H9 (cell line): ENCODE measurements at regions not wholly inside any gene's neighbourhood (a gene's known extent, or its start where the extent isn't known, plus 50 kb on each side); places are given as distances from the start of the nearest gene placed in this dataset.

Experiments used
- DNase-seq: peaks from one replicate; pipeline ENCODE4 v3.0.0-alpha.2; 2017
- H2AFZ ChIP-seq: one replicate; pipeline ENCODE4 v1.6.1; 2013; ENCODE audit warnings: mild to moderate bottlenecking, low read length, control low read depth, moderate library complexity
- H2AK5ac ChIP-seq: 2 replicates; pipeline ENCODE4 v1.6.1; 2013; ENCODE audit warnings: low read length, control low read depth, mixed read lengths; ENCODE audit not compliant: insufficient read length
- H2BK120ac ChIP-seq: one replicate; pipeline ENCODE4 v1.6.1; 2013; ENCODE audit warnings: low read depth, mild to moderate bottlenecking, low read length, control low read depth, inconsistent platforms; ENCODE audit not compliant: poor library complexity, severe bottlenecking
- H2BK12ac ChIP-seq: 2 replicates; pipeline ENCODE4 v1.6.1; 2013; ENCODE audit warnings: low read length, control low read depth, mixed read lengths, low read depth; ENCODE audit not compliant: insufficient read length
- H2BK15ac ChIP-seq: 2 replicates; pipeline ENCODE4 v1.6.1; 2013; ENCODE audit warnings: low read depth, low read length, control low read depth
- H2BK20ac ChIP-seq: one replicate; pipeline ENCODE4 v1.6.1; 2013; ENCODE audit warnings: low read depth, mild to moderate bottlenecking, low read length, control low read depth, inconsistent platforms; ENCODE audit not compliant: poor library complexity, severe bottlenecking
- H2BK5ac ChIP-seq: 2 replicates; pipeline ENCODE4 v1.6.1; 2013; ENCODE audit warnings: low read length, control low read depth, mixed read lengths; ENCODE audit not compliant: insufficient read length
- H3K14ac ChIP-seq: 2 replicates; pipeline ENCODE4 v1.6.1; 2013; ENCODE audit warnings: low read length, control low read depth; ENCODE audit not compliant: insufficient read depth
- H3K18ac ChIP-seq: 2 replicates; pipeline ENCODE4 v1.6.1; 2013; ENCODE audit warnings: low read depth, mild to moderate bottlenecking, mixed read lengths, low read length, control low read depth; ENCODE audit not compliant: insufficient read length
- H3K23ac ChIP-seq: 2 replicates; pipeline ENCODE4 v1.6.1; 2013; ENCODE audit warnings: low read length, control low read depth, mixed read lengths, low read depth; ENCODE audit not compliant: insufficient read length
- H3K23me2 ChIP-seq: 2 replicates; pipeline ENCODE4 v1.6.1; 2013; ENCODE audit warnings: low read depth, mild to moderate bottlenecking, mixed read lengths, low read length, control low read depth; ENCODE audit not compliant: insufficient read length, poor library complexity, severe bottlenecking
- H3K27ac ChIP-seq: 2 replicates; pipeline ENCODE4 v1.5.1; 2013; ENCODE audit warnings: low read length, control low read depth, mixed read lengths, low read depth; ENCODE audit not compliant: insufficient read length
- H3K27me3 ChIP-seq: 2 replicates; pipeline ENCODE4 v1.6.1; 2013; ENCODE audit warnings: low read length, control low read depth, inconsistent platforms; ENCODE audit not compliant: insufficient read depth
- H3K4ac ChIP-seq: 2 replicates; pipeline ENCODE4 v1.6.1; 2013; ENCODE audit warnings: low read depth, mild to moderate bottlenecking, control low read depth, inconsistent platforms, low read length, moderate library complexity
- H3K4me1 ChIP-seq: 2 replicates; pipeline ENCODE4 v1.6.1; 2013; ENCODE audit warnings: low read length, control low read depth, inconsistent platforms; ENCODE audit not compliant: insufficient read depth
- H3K4me2 ChIP-seq: 2 replicates; pipeline ENCODE4 v1.6.1; 2013; ENCODE audit warnings: low read length, control low read depth, mixed read lengths; ENCODE audit not compliant: insufficient read length, insufficient read depth
- H3K56ac ChIP-seq: 2 replicates; pipeline ENCODE4 v1.6.1; 2013; ENCODE audit warnings: low read depth, mild to moderate bottlenecking, mixed read lengths, low read length, control low read depth; ENCODE audit not compliant: insufficient read length
- H3K79me1 ChIP-seq: 2 replicates; pipeline ENCODE4 v1.6.1; 2013; ENCODE audit warnings: low read depth, mild to moderate bottlenecking, moderate library complexity, low read length, control low read depth, inconsistent platforms; ENCODE audit not compliant: insufficient read depth, poor library complexity, severe bottlenecking
- H3K79me2 ChIP-seq: 2 replicates; pipeline ENCODE4 v1.6.1; 2013; ENCODE audit warnings: low read length, control low read depth, inconsistent platforms; ENCODE audit not compliant: insufficient read depth
- H3K9ac ChIP-seq: 2 replicates; pipeline ENCODE4 v1.6.1; 2013; ENCODE audit warnings: low read length, control low read depth, mixed read lengths; ENCODE audit not compliant: insufficient read length; ENCODE audit errors: extremely low read depth
- H3K9me3 ChIP-seq: one replicate; pipeline ENCODE4 v1.6.1; 2013; ENCODE audit warnings: low read depth, low read length, inconsistent platforms; ENCODE audit not compliant: control insufficient read depth
- H3T11ph ChIP-seq: one replicate; pipeline ENCODE4 v1.6.1; 2013; ENCODE audit warnings: mild to moderate bottlenecking, low read length, control low read depth, inconsistent platforms
- H4K20me1 ChIP-seq: one replicate; pipeline ENCODE4 v1.6.1; 2013; ENCODE audit not compliant: control insufficient read depth, insufficient read length, insufficient read depth
- H4K5ac ChIP-seq: 2 replicates; pipeline ENCODE4 v1.6.1; 2013; ENCODE audit warnings: low read depth, mild to moderate bottlenecking, mixed read lengths, low read length, control low read depth; ENCODE audit not compliant: insufficient read length
- H4K8ac ChIP-seq: replicated peaks from 2 replicates; pipeline ENCODE4 v1.6.1; 2013; ENCODE audit warnings: low read length, control low read depth, mixed read lengths, low read depth; ENCODE audit not compliant: insufficient read length
- H4K91ac ChIP-seq: 2 replicates; pipeline ENCODE4 v1.6.1; 2013; ENCODE audit warnings: low read depth, mild to moderate bottlenecking, moderate library complexity, mixed read lengths, low read length, control low read depth; ENCODE audit not compliant: insufficient read length
- H3K27ac Mint-ChIP-seq, 3 experiments: 2 replicates in 2 of 3; 3 replicates in 1 of 3; pipeline ENCODE4 v1.8.0; 2020 to 2021; ENCODE audit warnings: mixed read lengths in 3 of 3, mild to moderate bottlenecking in 1 of 3, moderate library complexity in 1 of 3
- H3K27me3 Mint-ChIP-seq: 2 replicates; pipeline ENCODE4 v1.8.0; 2021; ENCODE audit warnings: low read depth, mild to moderate bottlenecking, moderate library complexity, mixed read lengths
- H3K36me3 Mint-ChIP-seq, 3 experiments: 2 replicates in 2 of 3; 3 replicates in 1 of 3; pipeline ENCODE4 v1.8.0; 2020 to 2021; ENCODE audit warnings: low read depth in 3 of 3, mixed read lengths in 3 of 3; ENCODE audit not compliant: insufficient read depth in 1 of 3
- H3K4me1 Mint-ChIP-seq, 2 experiments: 2 replicates each; pipeline ENCODE4 v1.8.0; 2020; ENCODE audit warnings: mixed read lengths in 2 of 2
- H3K4me3 Mint-ChIP-seq, 2 experiments: 2 replicates in 1 of 2; 3 replicates in 1 of 2; pipeline ENCODE4 v1.8.0; 2020 to 2021; ENCODE audit warnings: mild to moderate bottlenecking in 2 of 2, mixed read lengths in 2 of 2, moderate library complexity in 1 of 2
- H3K9me3 Mint-ChIP-seq, 2 experiments: 2 replicates in 1 of 2; 3 replicates in 1 of 2; pipeline ENCODE4 v1.8.0; 2020; ENCODE audit warnings: mild to moderate bottlenecking in 2 of 2, mixed read lengths in 2 of 2, moderate library complexity in 1 of 2
- WGBS: extraction: QIAGEN DNeasy Blood & Tissue Kit; methylation state at CpG from one replicate; pipeline ENCODE4 v1.1.7; 2013; ENCODE audit warnings: missing lambda C conversion rate, low lambda C conversion rate, mixed read lengths; ENCODE audit not compliant: insufficient read length; ENCODE audit errors: extremely low coverage; 5-methylcytosine and 5-hydroxymethylcytosine counted together
- TF ChIP-seq, protein P1 (sequence below): fragments of 200-600 bp; sonication (generic); conservative IDR thresholded peaks from 3 replicates; pipeline ENCODE4 v1.8.0; 2021; ENCODE audit warnings: antibody characterized with exemption, mild to moderate bottlenecking

DNA sequence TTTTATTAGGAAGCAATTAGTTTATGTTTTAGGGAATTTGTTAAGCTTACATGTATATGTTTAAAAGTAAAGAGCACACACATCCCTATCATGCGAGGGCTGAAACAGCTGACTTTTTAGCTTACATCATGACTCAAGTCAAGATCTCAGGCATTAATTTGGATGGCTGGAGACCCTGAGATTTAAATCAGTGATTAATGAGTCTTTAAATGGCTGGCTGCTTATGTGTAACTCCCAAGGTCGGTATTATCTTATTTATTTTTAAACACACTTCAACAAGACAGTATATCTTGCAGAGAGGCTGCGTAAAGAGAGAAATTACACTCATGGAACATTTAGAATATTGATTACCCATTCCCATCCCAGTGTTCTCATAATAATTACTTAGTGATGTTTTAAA lies 169.4 kb downstream of the KBTBD8 start:
- H3T11ph ChIP-seq: no peak overlapping the region
- no peak overlapping the region for H3K27ac Mint-ChIP-seq
- TF ChIP-seq, protein P1, sequence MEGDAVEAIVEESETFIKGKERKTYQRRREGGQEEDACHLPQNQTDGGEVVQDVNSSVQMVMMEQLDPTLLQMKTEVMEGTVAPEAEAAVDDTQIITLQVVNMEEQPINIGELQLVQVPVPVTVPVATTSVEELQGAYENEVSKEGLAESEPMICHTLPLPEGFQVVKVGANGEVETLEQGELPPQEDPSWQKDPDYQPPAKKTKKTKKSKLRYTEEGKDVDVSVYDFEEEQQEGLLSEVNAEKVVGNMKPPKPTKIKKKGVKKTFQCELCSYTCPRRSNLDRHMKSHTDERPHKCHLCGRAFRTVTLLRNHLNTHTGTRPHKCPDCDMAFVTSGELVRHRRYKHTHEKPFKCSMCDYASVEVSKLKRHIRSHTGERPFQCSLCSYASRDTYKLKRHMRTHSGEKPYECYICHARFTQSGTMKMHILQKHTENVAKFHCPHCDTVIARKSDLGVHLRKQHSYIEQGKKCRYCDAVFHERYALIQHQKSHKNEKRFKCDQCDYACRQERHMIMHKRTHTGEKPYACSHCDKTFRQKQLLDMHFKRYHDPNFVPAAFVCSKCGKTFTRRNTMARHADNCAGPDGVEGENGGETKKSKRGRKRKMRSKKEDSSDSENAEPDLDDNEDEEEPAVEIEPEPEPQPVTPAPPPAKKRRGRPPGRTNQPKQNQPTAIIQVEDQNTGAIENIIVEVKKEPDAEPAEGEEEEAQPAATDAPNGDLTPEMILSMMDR: no peak
- no peaks in the 10 kb centered on the region for H3K79me1 ChIP-seq
- H4K8ac ChIP-seq: no peak overlapping the region
- H3K9me3 Mint-ChIP-seq: no peaks in the 10 kb centered on the region
- H3K9me3 ChIP-seq: no peaks in the 10 kb centered on the region
- H3K4me1 Mint-ChIP-seq: no peaks in the 10 kb centered on the region
- H2AK5ac ChIP-seq: no peak overlapping the region
- no peak overlapping the region for H2BK5ac ChIP-seq
- no CpG with 5 or more reads among the region's 3 CpGs for WGBS
- H3K27ac ChIP-seq: no peak overlapping the region
- H3K36me3 Mint-ChIP-seq: no peaks in the 10 kb centered on the region
- no peak overlapping the region for H3K4me3 Mint-ChIP-seq
- H2BK120ac ChIP-seq: no peak overlapping the region
- H2BK15ac ChIP-seq: no peak overlapping the region
- no peak overlapping the region for H3K4me2 ChIP-seq
- H3K4me1 ChIP-seq: no peaks in the 10 kb centered on the region
- no peak overlapping the region for H3K23ac ChIP-seq
- H3K9ac ChIP-seq: no peak overlapping the region
- no peak overlapping the region for H4K91ac ChIP-seq
- H2AFZ ChIP-seq: no peak overlapping the region
- H2BK12ac ChIP-seq: no peak overlapping the region
- no peaks in the 10 kb centered on the region for H3K23me2 ChIP-seq
- H3K14ac ChIP-seq: no peak overlapping the region
- no peak for DNase-seq
- H4K20me1 ChIP-seq: no peaks in the 10 kb centered on the region
- no peak overlapping the region for H3K18ac ChIP-seq
- H3K27me3 ChIP-seq: no peaks in the 10 kb centered on the region
- H4K5ac ChIP-seq: no peak overlapping the region
- H2BK20ac ChIP-seq: no peak overlapping the region
- no peaks in the 10 kb centered on the region for H3K27me3 Mint-ChIP-seq
- no peak overlapping the region for H3K4ac ChIP-seq
- H3K79me2 ChIP-seq: no peaks in the 10 kb centered on the region
- H3K56ac ChIP-seq: no peak overlapping the region
